ENCODE measurements at regions not wholly inside any gene's neighbourhood (a gene's known extent, or its start where the extent isn't known, plus 50 kb on each side); places are given as distances from the start of the nearest gene placed in this dataset.

DNA sequence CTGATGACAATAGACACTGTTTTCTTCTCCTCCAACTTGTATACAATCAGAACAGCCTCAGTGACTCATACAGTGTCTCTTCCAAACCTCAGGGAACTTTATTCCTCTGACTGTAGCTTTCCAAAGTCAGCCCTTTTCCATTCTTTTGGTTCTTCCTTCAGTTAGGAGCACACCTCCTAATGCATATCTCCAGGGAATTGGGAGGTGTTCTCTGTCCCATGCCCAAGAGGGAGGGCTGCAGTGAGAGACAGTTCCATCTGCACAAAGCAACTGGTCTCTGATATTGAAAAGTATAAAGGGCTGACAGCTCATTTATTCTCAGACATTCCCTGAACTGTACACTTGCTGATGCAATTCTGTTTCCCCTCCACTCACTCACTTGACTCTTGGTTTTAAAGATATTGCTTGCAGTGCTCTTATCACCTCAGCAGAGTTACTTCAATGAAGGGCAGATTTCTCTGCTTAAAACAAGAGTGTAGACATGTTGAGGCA, 337.8 kb upstream of the TBC1D5 start:
- Mint-ChIP-seq H3K4me1 (peaks cover 16% of the 10 kb centered on the region), H3K4me3 (no peak overlapping the region), H3K36me3 (ENCODE audit: low read depth) (peaks cover 25% of the 10 kb centered on the region), H3K9me3 (no peaks in the 10 kb centered on the region), H3K27me3 (ENCODE audit: insufficient read depth) (no peaks in the 10 kb centered on the region), H3K27ac (no peak overlapping the region)
- Histone ChIP-seq H3K27me3 (ENCODE audit: control insufficient read depth, insufficient read depth, low read length, poor library complexity, severe bottlenecking) (no peaks in the 10 kb centered on the region), H3K4me1 (ENCODE audit: control insufficient read depth, insufficient read depth, low read length) (peaks cover 9% of the 10 kb centered on the region), H3K9me3 (ENCODE audit: control insufficient read depth, low read length) (peaks cover 5% of the 10 kb centered on the region), H3K4me3 (ENCODE audit: low read length) (no peak overlapping the region), H3K9ac (ENCODE audit: extremely low read depth, low read length, poor library complexity, severe bottlenecking) (no peak overlapping the region), H3K27ac (ENCODE audit: low read depth, low read length) (no peak overlapping the region), H3K36me3 (ENCODE audit: control insufficient read depth, insufficient read depth, low read length) (no peaks in the 10 kb centered on the region)
- TF ChIP-seq, protein P1, sequence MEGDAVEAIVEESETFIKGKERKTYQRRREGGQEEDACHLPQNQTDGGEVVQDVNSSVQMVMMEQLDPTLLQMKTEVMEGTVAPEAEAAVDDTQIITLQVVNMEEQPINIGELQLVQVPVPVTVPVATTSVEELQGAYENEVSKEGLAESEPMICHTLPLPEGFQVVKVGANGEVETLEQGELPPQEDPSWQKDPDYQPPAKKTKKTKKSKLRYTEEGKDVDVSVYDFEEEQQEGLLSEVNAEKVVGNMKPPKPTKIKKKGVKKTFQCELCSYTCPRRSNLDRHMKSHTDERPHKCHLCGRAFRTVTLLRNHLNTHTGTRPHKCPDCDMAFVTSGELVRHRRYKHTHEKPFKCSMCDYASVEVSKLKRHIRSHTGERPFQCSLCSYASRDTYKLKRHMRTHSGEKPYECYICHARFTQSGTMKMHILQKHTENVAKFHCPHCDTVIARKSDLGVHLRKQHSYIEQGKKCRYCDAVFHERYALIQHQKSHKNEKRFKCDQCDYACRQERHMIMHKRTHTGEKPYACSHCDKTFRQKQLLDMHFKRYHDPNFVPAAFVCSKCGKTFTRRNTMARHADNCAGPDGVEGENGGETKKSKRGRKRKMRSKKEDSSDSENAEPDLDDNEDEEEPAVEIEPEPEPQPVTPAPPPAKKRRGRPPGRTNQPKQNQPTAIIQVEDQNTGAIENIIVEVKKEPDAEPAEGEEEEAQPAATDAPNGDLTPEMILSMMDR (conservative IDR thresholded peaks at IDR 0.05) = no peak
- no peak for DNase-seq

DNA sequence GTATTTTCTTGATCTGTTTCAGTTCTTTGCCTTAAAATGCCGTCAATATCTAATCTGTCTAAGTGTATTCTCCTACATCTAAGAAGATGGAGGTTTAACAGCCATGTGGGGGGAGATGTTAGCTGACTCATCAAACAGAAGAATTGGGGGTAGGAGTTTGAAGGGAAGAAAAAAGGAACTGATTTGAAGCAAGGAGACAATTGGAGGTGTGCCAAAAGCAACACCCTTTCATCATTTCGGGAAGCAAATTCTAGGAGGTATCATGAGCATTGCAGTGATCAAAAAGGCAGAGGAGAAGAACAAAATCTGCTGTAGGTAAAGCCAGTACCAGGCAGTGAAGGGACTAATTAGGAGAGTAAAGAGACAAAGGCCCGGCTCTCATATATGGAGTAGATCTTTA, 337.3 kb upstream of the TBC1D5 start:
- Mint-ChIP-seq H3K4me1 (peaks cover 15% of the 10 kb centered on the region), H3K27me3 (ENCODE audit: insufficient read depth) (no peaks in the 10 kb centered on the region), H3K9me3 (no peaks in the 10 kb centered on the region), H3K4me3 (no peak overlapping the region), H3K27ac (no peak overlapping the region), H3K36me3 (ENCODE audit: low read depth) (peaks cover 25% of the 10 kb centered on the region)
- no peak for DNase-seq
- H3K27me3 ChIP-seq (ENCODE audit: control insufficient read depth, insufficient read depth, low read length, poor library complexity, severe bottlenecking) = no peaks in the 10 kb centered on the region
- no peak overlapping the region for H3K4me3 ChIP-seq (ENCODE audit: low read length)
- no peak overlapping the region for H3K9ac ChIP-seq (ENCODE audit: extremely low read depth, low read length, poor library complexity, severe bottlenecking)
- peaks cover 5% of the 10 kb centered on the region for H3K9me3 ChIP-seq (ENCODE audit: control insufficient read depth, low read length)
- TF ChIP-seq, protein P1 (conservative IDR thresholded peaks at IDR 0.05) = no peak
- H3K4me1 ChIP-seq (ENCODE audit: control insufficient read depth, insufficient read depth, low read length) = peaks cover 9% of the 10 kb centered on the region
- WGBS, 2 experiments (ENCODE audit: insufficient coverage in 1 of 2, insufficient read length in 1 of 2) = 83 to 90% methylated on average over 1 to 3 of the region's 3 CpGs
- no peaks in the 10 kb centered on the region for H3K36me3 ChIP-seq (ENCODE audit: control insufficient read depth, insufficient read depth, low read length)
- no peak overlapping the region for H3K27ac ChIP-seq (ENCODE audit: low read depth, low read length)

DNA sequence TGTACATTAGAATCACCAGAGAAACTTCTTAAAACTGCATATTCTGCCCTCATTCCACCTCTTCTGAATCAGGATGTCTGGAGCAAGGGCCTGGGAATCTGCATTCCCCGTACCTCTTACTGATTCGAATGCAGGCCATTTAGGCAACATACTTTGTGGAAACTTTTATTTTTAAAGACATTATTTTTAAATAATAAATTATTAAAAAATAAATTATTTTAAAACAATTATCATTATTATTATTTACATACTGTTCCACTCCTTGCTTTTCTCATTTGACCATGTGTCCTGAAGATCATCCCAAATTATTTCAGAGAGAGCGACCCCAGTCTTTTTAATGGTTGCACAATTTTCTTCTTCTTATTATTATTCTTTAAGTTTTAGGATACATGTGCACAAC, 336.6 kb upstream of the TBC1D5 start:
- no peaks in the 10 kb centered on the region for H3K36me3 ChIP-seq (ENCODE audit: control insufficient read depth, insufficient read depth, low read length)
- Mint-ChIP-seq H3K36me3 (ENCODE audit: low read depth) (peaks cover 25% of the 10 kb centered on the region), H3K4me3 (no peak overlapping the region), H3K27me3 (ENCODE audit: insufficient read depth) (no peaks in the 10 kb centered on the region), H3K27ac (no peak overlapping the region), H3K4me1 (peaks cover 18% of the 10 kb centered on the region), H3K9me3 (no peaks in the 10 kb centered on the region)
- TF ChIP-seq, protein P1 (conservative IDR thresholded peaks at IDR 0.05) = no peak
- peaks cover 9% of the 10 kb centered on the region for H3K4me1 ChIP-seq (ENCODE audit: control insufficient read depth, insufficient read depth, low read length)
- H3K9me3 ChIP-seq (ENCODE audit: control insufficient read depth, low read length) = peaks cover 5% of the 10 kb centered on the region
- DNase-seq = no peak
- no peak overlapping the region for H3K27ac ChIP-seq (ENCODE audit: low read depth, low read length)
- no peak overlapping the region for H3K4me3 ChIP-seq (ENCODE audit: low read length)
- H3K27me3 ChIP-seq (ENCODE audit: control insufficient read depth, insufficient read depth, low read length, poor library complexity, severe bottlenecking) = no peaks in the 10 kb centered on the region
- no peak overlapping the region for H3K9ac ChIP-seq (ENCODE audit: extremely low read depth, low read length, poor library complexity, severe bottlenecking)
- 92% methylated on average over 3 of the region's 3 CpGs; no CpG with 5 or more reads in 1 of the 2 experiments for WGBS, 2 experiments (ENCODE audit: insufficient coverage in 1 of 2, insufficient read length in 1 of 2)

Data from endodermal cell (in vitro differentiated cells).